Neuronal stem cell (in vitro differentiated cells): ENCODE measurements at regions not wholly inside any gene's neighbourhood (a gene's known extent, or its start where the extent isn't known, plus 50 kb on each side); places are given as distances from the start of the nearest gene placed in this dataset.
A peak's percentile ranks its signal among the peaks of the same experiment; 100 is the strongest.

Experiments
- DNase-seq: peaks from one replicate; pipeline ENCODE4 v3.0.0-alpha.2; 2013; ENCODE audit warnings: low spot score
- H2AFZ ChIP-seq: one replicate; pipeline ENCODE4 v1.6.1; 2013; ENCODE audit warnings: mild to moderate bottlenecking, low read length, inconsistent platforms
- H2AK5ac ChIP-seq: 2 replicates; pipeline ENCODE4 v1.6.1; 2013; ENCODE audit warnings: low read depth, mild to moderate bottlenecking, inconsistent platforms, low read length, moderate library complexity, mixed read lengths
- H2BK120ac ChIP-seq: 2 replicates; pipeline ENCODE4 v1.6.1; 2013; ENCODE audit warnings: low read depth, mild to moderate bottlenecking, inconsistent platforms, low read length, moderate library complexity, mixed read lengths
- H2BK12ac ChIP-seq: one replicate; pipeline ENCODE4 v1.6.1; 2013; ENCODE audit warnings: low read length, inconsistent platforms
- H2BK15ac ChIP-seq: 2 replicates; pipeline ENCODE4 v1.6.1; 2013; ENCODE audit warnings: mild to moderate bottlenecking, low read length, inconsistent platforms, mixed read lengths
- H2BK5ac ChIP-seq: one replicate; pipeline ENCODE4 v1.6.1; 2013; ENCODE audit warnings: inconsistent platforms, mild to moderate bottlenecking, low read length, moderate library complexity
- H3K14ac ChIP-seq: one replicate; pipeline ENCODE4 v1.6.1; 2013; ENCODE audit warnings: low read length, inconsistent platforms
- H3K18ac ChIP-seq: 2 replicates; pipeline ENCODE4 v1.6.1; 2013; ENCODE audit warnings: low read length, inconsistent platforms
- H3K23ac ChIP-seq: 2 replicates; pipeline ENCODE4 v1.6.1; 2013; ENCODE audit warnings: low read depth, mild to moderate bottlenecking, mixed read lengths, low read length, inconsistent platforms; ENCODE audit not compliant: poor library complexity
- H3K27ac ChIP-seq: replicated peaks from 3 replicates; pipeline ENCODE4 v1.5.1; 2013; ENCODE audit warnings: low read length, inconsistent platforms
- H3K27me3 ChIP-seq, 3 experiments: 2 replicates each; pipeline ENCODE4 v1.6.1; 2013; ENCODE audit warnings: low read length in 3 of 3, mild to moderate bottlenecking in 2 of 3, inconsistent platforms in 1 of 3, low read depth in 1 of 3, mixed read lengths in 1 of 3, moderate library complexity in 1 of 3; ENCODE audit not compliant: control insufficient read depth in 3 of 3, insufficient read depth in 3 of 3
- H3K36me3 ChIP-seq, 2 donors: replicated peaks in 1 of 2; 2 replicates each; pipeline ENCODE4 v1.6.1; 2013; ENCODE audit warnings: low read length in 2 of 2; ENCODE audit not compliant: control insufficient read depth in 2 of 2, insufficient read depth in 2 of 2
- H3K4ac ChIP-seq: 2 replicates; pipeline ENCODE4 v1.6.1; 2013; ENCODE audit warnings: inconsistent platforms, mild to moderate bottlenecking, low read length, moderate library complexity
- H3K4me1 ChIP-seq, 2 donors: 1 replicate in 1 of 2; 2 replicates in 1 of 2; pipeline ENCODE4 v1.6.1; 2013; ENCODE audit warnings: low read length in 2 of 2, low read depth in 1 of 2; ENCODE audit not compliant: control insufficient read depth in 2 of 2, insufficient read depth in 1 of 2
- H3K4me2 ChIP-seq: one replicate; pipeline ENCODE4 v1.6.1; 2013; ENCODE audit warnings: mild to moderate bottlenecking, low read length, inconsistent platforms; ENCODE audit not compliant: insufficient read depth, poor library complexity, severe bottlenecking
- H3K4me3 ChIP-seq, 2 donors: 2 replicates each; pipeline ENCODE4 v1.5.1; 2013; ENCODE audit warnings: low read length in 2 of 2, mild to moderate bottlenecking in 2 of 2, inconsistent platforms in 1 of 2, moderate library complexity in 1 of 2
- H3K79me1 ChIP-seq: one replicate; pipeline ENCODE4 v1.6.1; 2013; ENCODE audit warnings: low read depth, mild to moderate bottlenecking, inconsistent platforms, low read length, moderate library complexity
- H3K9ac ChIP-seq: one replicate; pipeline ENCODE4 v1.6.1; 2013; ENCODE audit warnings: mild to moderate bottlenecking, low read depth, low read length, inconsistent platforms; ENCODE audit not compliant: poor library complexity
- H3K9me3 ChIP-seq, 2 donors: replicated peaks in 1 of 2; 2 replicates each; pipeline versions ENCODE3 to v1.6.1; 2013; ENCODE audit warnings: low read length in 2 of 2, mild to moderate bottlenecking in 2 of 2, inconsistent platforms in 1 of 2, low read depth in 1 of 2, mixed read lengths in 1 of 2, moderate library complexity in 1 of 2; ENCODE audit not compliant: control insufficient read depth in 2 of 2, insufficient read depth in 1 of 2
- H4K8ac ChIP-seq: one replicate; pipeline ENCODE4 v1.6.1; 2013; ENCODE audit warnings: low read depth, mild to moderate bottlenecking, inconsistent platforms, low read length, moderate library complexity
- H4K91ac ChIP-seq: one replicate; pipeline ENCODE4 v1.6.1; 2013; ENCODE audit warnings: low read length, low read depth, mild to moderate bottlenecking, inconsistent platforms; ENCODE audit not compliant: poor library complexity
- WGBS, 2 donors: extraction: QIAGEN DNeasy Blood & Tissue Kit; methylation state at CpG; one replicate each; pipeline ENCODE4 v1.1.7; 2013; ENCODE audit warnings: missing lambda C conversion rate in 2 of 2, mixed read lengths in 1 of 2; ENCODE audit not compliant: insufficient read length in 2 of 2, insufficient replicate concordance in 1 of 2; ENCODE audit errors: extremely low coverage in 2 of 2; 5-methylcytosine and 5-hydroxymethylcytosine counted together

DNA sequence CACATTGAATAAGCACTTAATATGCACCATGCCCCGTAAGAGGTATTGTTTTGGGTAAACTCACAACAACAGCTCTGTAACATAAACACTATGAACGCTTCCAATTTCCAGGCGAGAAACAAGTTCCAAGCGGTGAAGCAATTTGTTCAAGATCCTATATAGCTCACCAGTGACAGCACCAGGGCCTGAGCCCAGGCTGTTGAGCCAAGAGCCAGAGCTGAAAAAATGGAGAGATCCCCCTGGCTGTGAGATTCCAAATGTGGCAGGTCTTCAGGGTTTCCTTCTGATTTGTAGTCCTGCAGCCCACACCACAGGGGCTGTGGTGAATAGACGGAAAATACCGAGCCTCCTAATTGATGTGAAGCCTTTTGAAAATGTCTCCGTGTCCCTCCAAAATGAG is 268.0 kb upstream of the KIRREL3 start:
- Histone ChIP-seq H4K91ac (no peak overlapping the region), H3K27ac (no peak overlapping the region), H3K79me1 (no peaks in the 10 kb centered on the region), H3K36me3 (no peaks in the 10 kb centered on the region), H2BK5ac (no peak overlapping the region), H2BK15ac (no peak overlapping the region), H2AK5ac (no peak overlapping the region), H2BK12ac (no peak overlapping the region), H2BK120ac (no peak overlapping the region), H4K8ac (no peak overlapping the region), H2AFZ (no peak overlapping the region), H3K14ac (no peak overlapping the region), H3K18ac (no peak overlapping the region), H3K4ac (no peak overlapping the region), H3K9me3 (peaks cover 0 to 1% of the 10 kb centered on the region in 2 donors), H3K27me3 (no peaks in the 10 kb centered on the region), H3K4me1 (no peaks in the 10 kb centered on the region), H3K9ac (no peak overlapping the region), H3K23ac (no peak overlapping the region), H3K4me2 (no peak overlapping the region), H3K4me3 (no peak overlapping the region)
- no peak for DNase-seq
- no CpG with 5 or more reads among the region's 7 CpGs for WGBS, 2 donors

DNA sequence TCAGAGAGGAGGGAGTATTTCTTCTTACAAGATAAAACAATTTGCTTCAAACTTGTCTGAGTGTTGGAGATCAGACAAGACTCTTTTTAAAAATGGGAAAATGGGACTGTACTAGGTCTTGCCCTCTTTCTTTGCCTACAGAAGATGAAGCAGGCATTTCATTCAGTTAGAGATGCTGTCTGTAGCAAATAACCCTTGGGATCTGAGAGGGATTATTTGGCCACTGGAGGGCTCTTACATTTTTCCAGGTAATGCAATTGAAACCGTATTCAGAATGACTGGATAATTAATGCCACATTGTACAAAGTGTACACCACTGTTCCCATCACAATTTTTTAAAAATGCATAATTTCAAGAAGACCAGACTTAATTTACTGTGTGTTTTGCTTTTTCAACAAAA is 258.5 kb upstream of the KIRREL3 start:
- Histone ChIP-seq H3K4ac (no peak overlapping the region), H3K23ac (no peak overlapping the region), H4K8ac (no peak overlapping the region), H3K27ac (no peak overlapping the region), H3K14ac (no peak overlapping the region), H3K18ac (no peak overlapping the region), H2AK5ac (no peak overlapping the region), H3K4me3 (no peak overlapping the region), H2BK5ac (no peak overlapping the region), H2BK120ac (no peak overlapping the region), H3K27me3 (peaks cover 0 to 4% (median 0%) of the 10 kb centered on the region in 3 experiments), H3K4me2 (no peak overlapping the region), H3K9me3 (no peaks in the 10 kb centered on the region), H2AFZ (no peak overlapping the region), H3K9ac (no peak overlapping the region), H3K79me1 (no peaks in the 10 kb centered on the region), H2BK12ac (no peak overlapping the region), H4K91ac (no peak overlapping the region), H3K4me1 (peaks cover 0 to 3% of the 10 kb centered on the region in 2 donors), H2BK15ac (no peak overlapping the region), H3K36me3 (no peaks in the 10 kb centered on the region)
- no CpG with 5 or more reads among the region's 1 CpG for WGBS, 2 donors
- DNase-seq = no peak

DNA sequence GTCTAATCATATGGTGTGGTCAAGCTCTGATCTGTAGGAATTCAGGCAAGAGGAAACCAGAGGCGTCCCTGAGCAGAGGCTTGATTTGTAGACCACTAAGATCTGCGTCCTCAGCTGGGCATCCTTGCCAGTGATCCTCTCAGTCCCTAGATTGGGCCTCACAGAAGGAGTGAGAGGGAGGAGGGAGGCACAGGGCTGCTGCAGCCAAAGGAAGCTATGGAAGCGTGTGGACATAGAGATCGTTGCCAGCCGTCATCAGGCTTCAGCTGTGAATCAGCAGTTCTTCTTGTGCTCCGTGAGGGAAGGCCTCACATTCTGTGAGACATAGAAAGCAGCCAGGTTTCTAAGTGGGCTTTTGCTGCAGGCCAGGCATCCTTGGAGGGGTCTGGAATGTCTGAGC is 254.6 kb upstream of the KIRREL3 start:
- no peak overlapping the region for H2BK5ac ChIP-seq
- no peak overlapping the region for H3K23ac ChIP-seq
- H3K79me1 ChIP-seq = no peaks in the 10 kb centered on the region
- no peak overlapping the region for H3K4ac ChIP-seq
- no peaks in the 10 kb centered on the region for H3K36me3 ChIP-seq
- no peak overlapping the region for H2BK15ac ChIP-seq
- H3K4me3 ChIP-seq = peak overlapping the region in 1 of 2 donors; percentile 5
- no peak overlapping the region for H3K9ac ChIP-seq
- H3K18ac ChIP-seq = no peak overlapping the region
- no peak for DNase-seq
- H3K9me3 ChIP-seq = no peaks in the 10 kb centered on the region
- no peak overlapping the region for H2AK5ac ChIP-seq
- H3K27ac ChIP-seq = no peak overlapping the region
- no peaks in the 10 kb centered on the region for H3K27me3 ChIP-seq
- H2BK120ac ChIP-seq = no peak overlapping the region
- H4K91ac ChIP-seq = no peak overlapping the region
- no peak overlapping the region for H4K8ac ChIP-seq
- no peak overlapping the region for H3K14ac ChIP-seq
- H3K4me1 ChIP-seq = peaks cover 0 to 3% of the 10 kb centered on the region in 2 donors
- H3K4me2 ChIP-seq = no peak overlapping the region
- no peak overlapping the region for H2BK12ac ChIP-seq
- H2AFZ ChIP-seq = no peak overlapping the region
- WGBS, 2 donors = no CpG with 5 or more reads among the region's 6 CpGs

DNA sequence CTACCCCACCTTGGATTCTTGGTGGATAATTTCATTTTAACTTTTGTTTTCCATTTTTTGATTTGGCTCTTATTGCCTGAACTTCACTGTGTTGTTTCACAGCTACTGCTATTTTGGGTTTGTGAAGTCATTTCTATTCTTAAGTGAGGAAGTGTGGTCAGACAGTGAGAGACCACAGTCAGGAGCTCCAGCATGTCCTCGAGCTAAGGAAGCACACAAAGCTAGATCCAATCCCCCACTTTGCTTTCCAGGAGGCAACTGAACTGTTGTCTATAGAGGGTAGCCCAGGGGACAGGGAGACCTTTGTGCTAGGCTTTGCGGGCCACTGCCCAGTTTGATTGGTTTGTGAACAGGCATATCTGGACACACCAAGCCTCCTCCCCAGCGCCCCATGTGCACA is 251.8 kb upstream of the KIRREL3 start:
- no peak for DNase-seq
- no peak overlapping the region for H3K4me2 ChIP-seq

More for the DNA sequence above, 251.8 kb upstream of the KIRREL3 start:
- H3K4me3 ChIP-seq = no peak overlapping the region
- H4K91ac ChIP-seq = no peak overlapping the region
- no peak overlapping the region for H3K9ac ChIP-seq
- H3K27ac ChIP-seq = no peak overlapping the region
- H3K14ac ChIP-seq = no peak overlapping the region
- no CpG with 5 or more reads among the region's 3 CpGs for WGBS, 2 donors
- H3K23ac ChIP-seq = no peak overlapping the region
- H3K36me3 ChIP-seq = no peaks in the 10 kb centered on the region
- no peak overlapping the region for H2AFZ ChIP-seq
- H2BK120ac ChIP-seq = no peak overlapping the region
- no peak overlapping the region for H2AK5ac ChIP-seq
- no peak overlapping the region for H2BK15ac ChIP-seq
- H3K4me1 ChIP-seq = peaks cover 0 to 7% of the 10 kb centered on the region in 2 donors
- H2BK5ac ChIP-seq = no peak overlapping the region
- peak overlapping the region; percentile 50 for H3K18ac ChIP-seq
- no peaks in the 10 kb centered on the region for H3K9me3 ChIP-seq
- H2BK12ac ChIP-seq = no peak overlapping the region
- no peak overlapping the region for H4K8ac ChIP-seq
- no peaks in the 10 kb centered on the region for H3K27me3 ChIP-seq
- H3K4ac ChIP-seq = no peak overlapping the region
- no peaks in the 10 kb centered on the region for H3K79me1 ChIP-seq
